H9 (cell line): ENCODE measurements at regions not wholly inside any gene's neighbourhood (a gene's known extent, or its start where the extent isn't known, plus 50 kb on each side); places are given as distances from the start of the nearest gene placed in this dataset.

ENCODE experiments used
- DNase-seq: peaks from one replicate; pipeline ENCODE4 v3.0.0-alpha.2; 2017
- H2AFZ ChIP-seq: one replicate; pipeline ENCODE4 v1.6.1; 2013; ENCODE audit warnings: mild to moderate bottlenecking, low read length, control low read depth, moderate library complexity
- H2AK5ac ChIP-seq: 2 replicates; pipeline ENCODE4 v1.6.1; 2013; ENCODE audit warnings: low read length, control low read depth, mixed read lengths; ENCODE audit not compliant: insufficient read length
- H2BK120ac ChIP-seq: one replicate; pipeline ENCODE4 v1.6.1; 2013; ENCODE audit warnings: low read depth, mild to moderate bottlenecking, low read length, control low read depth, inconsistent platforms; ENCODE audit not compliant: poor library complexity, severe bottlenecking
- H2BK12ac ChIP-seq: 2 replicates; pipeline ENCODE4 v1.6.1; 2013; ENCODE audit warnings: low read length, control low read depth, mixed read lengths, low read depth; ENCODE audit not compliant: insufficient read length
- H2BK15ac ChIP-seq: 2 replicates; pipeline ENCODE4 v1.6.1; 2013; ENCODE audit warnings: low read depth, low read length, control low read depth
- H2BK20ac ChIP-seq: one replicate; pipeline ENCODE4 v1.6.1; 2013; ENCODE audit warnings: low read depth, mild to moderate bottlenecking, low read length, control low read depth, inconsistent platforms; ENCODE audit not compliant: poor library complexity, severe bottlenecking
- H2BK5ac ChIP-seq: 2 replicates; pipeline ENCODE4 v1.6.1; 2013; ENCODE audit warnings: low read length, control low read depth, mixed read lengths; ENCODE audit not compliant: insufficient read length
- H3K14ac ChIP-seq: 2 replicates; pipeline ENCODE4 v1.6.1; 2013; ENCODE audit warnings: low read length, control low read depth; ENCODE audit not compliant: insufficient read depth
- H3K18ac ChIP-seq: 2 replicates; pipeline ENCODE4 v1.6.1; 2013; ENCODE audit warnings: low read depth, mild to moderate bottlenecking, mixed read lengths, low read length, control low read depth; ENCODE audit not compliant: insufficient read length
- H3K23ac ChIP-seq: 2 replicates; pipeline ENCODE4 v1.6.1; 2013; ENCODE audit warnings: low read length, control low read depth, mixed read lengths, low read depth; ENCODE audit not compliant: insufficient read length
- H3K23me2 ChIP-seq: 2 replicates; pipeline ENCODE4 v1.6.1; 2013; ENCODE audit warnings: low read depth, mild to moderate bottlenecking, mixed read lengths, low read length, control low read depth; ENCODE audit not compliant: insufficient read length, poor library complexity, severe bottlenecking
- H3K27ac ChIP-seq: 2 replicates; pipeline ENCODE4 v1.5.1; 2013; ENCODE audit warnings: low read length, control low read depth, mixed read lengths, low read depth; ENCODE audit not compliant: insufficient read length
- H3K27me3 ChIP-seq: 2 replicates; pipeline ENCODE4 v1.6.1; 2013; ENCODE audit warnings: low read length, control low read depth, inconsistent platforms; ENCODE audit not compliant: insufficient read depth
- H3K4ac ChIP-seq: 2 replicates; pipeline ENCODE4 v1.6.1; 2013; ENCODE audit warnings: low read depth, mild to moderate bottlenecking, control low read depth, inconsistent platforms, low read length, moderate library complexity
- H3K4me1 ChIP-seq: 2 replicates; pipeline ENCODE4 v1.6.1; 2013; ENCODE audit warnings: low read length, control low read depth, inconsistent platforms; ENCODE audit not compliant: insufficient read depth
- H3K4me2 ChIP-seq: 2 replicates; pipeline ENCODE4 v1.6.1; 2013; ENCODE audit warnings: low read length, control low read depth, mixed read lengths; ENCODE audit not compliant: insufficient read length, insufficient read depth
- H3K56ac ChIP-seq: 2 replicates; pipeline ENCODE4 v1.6.1; 2013; ENCODE audit warnings: low read depth, mild to moderate bottlenecking, mixed read lengths, low read length, control low read depth; ENCODE audit not compliant: insufficient read length
- H3K79me1 ChIP-seq: 2 replicates; pipeline ENCODE4 v1.6.1; 2013; ENCODE audit warnings: low read depth, mild to moderate bottlenecking, moderate library complexity, low read length, control low read depth, inconsistent platforms; ENCODE audit not compliant: insufficient read depth, poor library complexity, severe bottlenecking
- H3K79me2 ChIP-seq: 2 replicates; pipeline ENCODE4 v1.6.1; 2013; ENCODE audit warnings: low read length, control low read depth, inconsistent platforms; ENCODE audit not compliant: insufficient read depth
- H3K9ac ChIP-seq: 2 replicates; pipeline ENCODE4 v1.6.1; 2013; ENCODE audit warnings: low read length, control low read depth, mixed read lengths; ENCODE audit not compliant: insufficient read length; ENCODE audit errors: extremely low read depth
- H3K9me3 ChIP-seq: one replicate; pipeline ENCODE4 v1.6.1; 2013; ENCODE audit warnings: low read depth, low read length, inconsistent platforms; ENCODE audit not compliant: control insufficient read depth
- H3T11ph ChIP-seq: one replicate; pipeline ENCODE4 v1.6.1; 2013; ENCODE audit warnings: mild to moderate bottlenecking, low read length, control low read depth, inconsistent platforms
- H4K20me1 ChIP-seq: one replicate; pipeline ENCODE4 v1.6.1; 2013; ENCODE audit not compliant: control insufficient read depth, insufficient read length, insufficient read depth
- H4K5ac ChIP-seq: 2 replicates; pipeline ENCODE4 v1.6.1; 2013; ENCODE audit warnings: low read depth, mild to moderate bottlenecking, mixed read lengths, low read length, control low read depth; ENCODE audit not compliant: insufficient read length
- H4K8ac ChIP-seq: replicated peaks from 2 replicates; pipeline ENCODE4 v1.6.1; 2013; ENCODE audit warnings: low read length, control low read depth, mixed read lengths, low read depth; ENCODE audit not compliant: insufficient read length
- H4K91ac ChIP-seq: 2 replicates; pipeline ENCODE4 v1.6.1; 2013; ENCODE audit warnings: low read depth, mild to moderate bottlenecking, moderate library complexity, mixed read lengths, low read length, control low read depth; ENCODE audit not compliant: insufficient read length
- H3K27ac Mint-ChIP-seq, 3 experiments: 2 replicates in 2 of 3; 3 replicates in 1 of 3; pipeline ENCODE4 v1.8.0; 2020 to 2021; ENCODE audit warnings: mixed read lengths in 3 of 3, mild to moderate bottlenecking in 1 of 3, moderate library complexity in 1 of 3
- H3K27me3 Mint-ChIP-seq: 2 replicates; pipeline ENCODE4 v1.8.0; 2021; ENCODE audit warnings: low read depth, mild to moderate bottlenecking, moderate library complexity, mixed read lengths
- H3K36me3 Mint-ChIP-seq, 3 experiments: 2 replicates in 2 of 3; 3 replicates in 1 of 3; pipeline ENCODE4 v1.8.0; 2020 to 2021; ENCODE audit warnings: low read depth in 3 of 3, mixed read lengths in 3 of 3; ENCODE audit not compliant: insufficient read depth in 1 of 3
- H3K4me1 Mint-ChIP-seq, 2 experiments: 2 replicates each; pipeline ENCODE4 v1.8.0; 2020; ENCODE audit warnings: mixed read lengths in 2 of 2
- H3K4me3 Mint-ChIP-seq, 2 experiments: 2 replicates in 1 of 2; 3 replicates in 1 of 2; pipeline ENCODE4 v1.8.0; 2020 to 2021; ENCODE audit warnings: mild to moderate bottlenecking in 2 of 2, mixed read lengths in 2 of 2, moderate library complexity in 1 of 2
- H3K9me3 Mint-ChIP-seq, 2 experiments: 2 replicates in 1 of 2; 3 replicates in 1 of 2; pipeline ENCODE4 v1.8.0; 2020; ENCODE audit warnings: mild to moderate bottlenecking in 2 of 2, mixed read lengths in 2 of 2, moderate library complexity in 1 of 2
- WGBS: extraction: QIAGEN DNeasy Blood & Tissue Kit; methylation state at CpG from one replicate; pipeline ENCODE4 v1.1.7; 2013; ENCODE audit warnings: missing lambda C conversion rate, low lambda C conversion rate, mixed read lengths; ENCODE audit not compliant: insufficient read length; ENCODE audit errors: extremely low coverage; 5-methylcytosine and 5-hydroxymethylcytosine counted together
- TF ChIP-seq, protein P1 (sequence below): fragments of 200-600 bp; sonication (generic); conservative IDR thresholded peaks from 3 replicates; pipeline ENCODE4 v1.8.0; 2021; ENCODE audit warnings: antibody characterized with exemption, mild to moderate bottlenecking

DNA sequence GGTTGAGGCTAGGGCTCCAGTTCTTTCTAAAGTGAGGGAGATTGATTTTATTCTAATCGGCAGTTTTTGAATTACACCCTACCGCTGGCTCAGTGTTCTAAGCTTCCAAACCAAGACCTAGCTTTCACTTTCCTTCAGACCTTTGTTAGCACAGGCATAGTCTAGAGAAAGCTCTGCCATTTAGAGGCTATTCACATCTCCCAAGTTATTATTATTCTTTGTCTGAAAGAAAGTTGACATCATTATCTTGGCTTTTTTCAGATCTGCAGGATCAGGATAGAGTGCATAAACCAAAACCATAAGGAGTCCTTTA lies 276.8 kb downstream of the ASXL3 start:
- no peaks in the 10 kb centered on the region for H3K36me3 Mint-ChIP-seq
- Histone ChIP-seq H3K56ac (no peak overlapping the region), H3K79me1 (no peaks in the 10 kb centered on the region), H3K23me2 (no peaks in the 10 kb centered on the region), H4K20me1 (no peaks in the 10 kb centered on the region), H3K27ac (no peak overlapping the region), H2BK15ac (no peak overlapping the region), H2AFZ (no peak overlapping the region), H3K23ac (no peak overlapping the region), H3K4me1 (no peaks in the 10 kb centered on the region), H2BK5ac (no peak overlapping the region), H3K4ac (no peak overlapping the region), H2BK12ac (no peak overlapping the region), H3K9me3 (no peaks in the 10 kb centered on the region), H3K18ac (no peak overlapping the region), H2BK20ac (no peak overlapping the region), H3T11ph (no peak overlapping the region), H3K14ac (no peak overlapping the region), H3K79me2 (no peaks in the 10 kb centered on the region), H4K91ac (no peak overlapping the region), H3K27me3 (no peaks in the 10 kb centered on the region), H4K5ac (no peak overlapping the region), H2AK5ac (no peak overlapping the region), H3K4me2 (no peak overlapping the region), H2BK120ac (no peak overlapping the region), H3K9ac (no peak overlapping the region), H4K8ac (no peak overlapping the region)
- no peak for DNase-seq
- TF ChIP-seq, protein P1, sequence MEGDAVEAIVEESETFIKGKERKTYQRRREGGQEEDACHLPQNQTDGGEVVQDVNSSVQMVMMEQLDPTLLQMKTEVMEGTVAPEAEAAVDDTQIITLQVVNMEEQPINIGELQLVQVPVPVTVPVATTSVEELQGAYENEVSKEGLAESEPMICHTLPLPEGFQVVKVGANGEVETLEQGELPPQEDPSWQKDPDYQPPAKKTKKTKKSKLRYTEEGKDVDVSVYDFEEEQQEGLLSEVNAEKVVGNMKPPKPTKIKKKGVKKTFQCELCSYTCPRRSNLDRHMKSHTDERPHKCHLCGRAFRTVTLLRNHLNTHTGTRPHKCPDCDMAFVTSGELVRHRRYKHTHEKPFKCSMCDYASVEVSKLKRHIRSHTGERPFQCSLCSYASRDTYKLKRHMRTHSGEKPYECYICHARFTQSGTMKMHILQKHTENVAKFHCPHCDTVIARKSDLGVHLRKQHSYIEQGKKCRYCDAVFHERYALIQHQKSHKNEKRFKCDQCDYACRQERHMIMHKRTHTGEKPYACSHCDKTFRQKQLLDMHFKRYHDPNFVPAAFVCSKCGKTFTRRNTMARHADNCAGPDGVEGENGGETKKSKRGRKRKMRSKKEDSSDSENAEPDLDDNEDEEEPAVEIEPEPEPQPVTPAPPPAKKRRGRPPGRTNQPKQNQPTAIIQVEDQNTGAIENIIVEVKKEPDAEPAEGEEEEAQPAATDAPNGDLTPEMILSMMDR, result no peak
- no peak overlapping the region for H3K4me3 Mint-ChIP-seq
- no CpG with 5 or more reads among the region's 2 CpGs for WGBS
- no peaks in the 10 kb centered on the region for H3K27me3 Mint-ChIP-seq
- no peaks in the 10 kb centered on the region; a peak in 1 of 5 replicates for H3K9me3 Mint-ChIP-seq
- no peak overlapping the region for H3K27ac Mint-ChIP-seq
- H3K4me1 Mint-ChIP-seq, result peaks cover 0 to 4% of the 10 kb centered on the region in 2 experiments; a peak in 1 of 4 replicates
